T-helper 9 cell (primary cell): ENCODE measurements at regions not wholly inside any gene's neighbourhood (a gene's known extent, or its start where the extent isn't known, plus 50 kb on each side); places are given as distances from the start of the nearest gene placed in this dataset.
"Not testable (repeated sequence)": the region's sequence is repeated elsewhere in the genome, so short reads cannot be mapped to it uniquely, and the experiment has no call there.

ENCODE experiments used
- DNase-seq: peaks from one replicate; pipeline ENCODE4 v3.0.0-alpha.2; 2020

DNA sequence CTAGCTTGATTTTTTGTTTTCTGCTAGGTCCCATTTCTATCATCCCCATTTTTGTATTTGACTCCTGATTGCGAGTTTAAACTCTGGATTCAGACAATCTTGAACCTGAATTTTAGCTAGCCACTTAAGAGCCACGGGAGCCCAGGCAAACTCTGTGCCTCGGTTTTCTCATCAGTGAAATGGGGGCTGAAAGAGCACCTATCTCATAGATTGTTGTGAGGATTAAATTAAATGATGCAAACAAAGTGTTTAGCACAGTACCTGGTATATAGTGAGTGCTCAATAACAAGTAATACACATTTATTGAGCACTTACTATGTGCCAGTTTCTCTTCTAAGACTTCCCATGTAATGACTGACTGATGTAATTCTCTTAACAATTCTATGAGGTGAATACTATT lies 158.1 kb upstream of the POU3F1 start:
- DNase-seq: no peak

DNA sequence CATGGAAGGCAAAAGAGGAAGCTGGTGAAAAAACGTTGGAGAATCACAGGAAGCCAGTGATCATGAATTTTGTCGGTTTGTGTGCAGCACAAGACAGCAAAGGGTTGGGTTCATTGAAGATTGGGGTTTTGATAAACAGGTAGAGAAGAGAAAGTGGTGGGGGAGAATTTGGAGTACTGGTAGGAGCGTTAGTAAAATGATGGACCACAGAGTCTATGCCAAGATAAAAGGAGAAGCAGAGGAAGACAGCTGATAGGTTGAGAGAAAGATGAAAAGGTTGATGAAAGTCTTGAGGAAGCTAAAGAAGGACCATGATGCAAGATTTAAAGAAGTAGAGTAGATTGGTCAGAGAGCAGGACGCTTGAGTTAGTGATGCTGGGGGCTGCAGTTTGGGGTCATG lies 156.8 kb upstream of the POU3F1 start:
- no peak for DNase-seq

DNA sequence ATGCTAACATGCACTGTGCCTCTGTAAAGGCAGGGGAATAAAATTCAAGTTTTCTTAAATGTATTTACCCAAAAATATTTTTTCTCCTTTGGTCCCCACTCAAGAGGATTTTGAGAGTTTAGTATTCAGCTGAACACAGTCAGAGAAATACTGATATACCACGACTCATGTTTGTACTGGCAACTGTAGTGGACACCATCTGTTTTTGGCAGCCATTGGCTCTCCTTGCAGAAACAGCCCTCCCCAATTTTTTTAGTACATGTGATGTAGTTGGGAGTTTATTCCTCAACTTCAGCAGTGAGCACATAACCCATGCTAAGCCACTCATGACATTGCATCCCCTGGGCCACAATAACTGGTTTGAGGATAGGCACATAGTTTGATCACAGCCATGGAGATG lies 154.8 kb upstream of the POU3F1 start:
- DNase-seq: no peak

DNA sequence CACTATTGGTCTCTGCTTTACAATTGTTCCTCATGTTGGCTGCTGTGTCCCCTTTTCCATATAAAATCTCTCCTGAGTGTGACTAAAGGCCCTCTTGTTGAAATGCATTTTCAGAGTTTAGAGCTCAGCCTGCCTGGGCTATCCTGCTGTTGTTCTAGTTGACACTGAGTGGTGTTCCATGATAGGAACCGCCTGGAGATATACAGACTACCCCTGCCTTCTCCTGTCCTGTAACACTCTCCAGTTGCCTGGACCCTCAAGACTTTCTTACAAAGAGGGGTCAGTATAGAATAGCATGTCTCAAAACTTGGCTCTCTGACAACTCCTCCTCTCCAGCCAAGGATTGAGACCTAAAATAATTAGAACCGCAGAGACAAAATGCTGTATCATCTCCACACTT lies 152.0 kb upstream of the POU3F1 start:
- DNase-seq: no peak

DNA sequence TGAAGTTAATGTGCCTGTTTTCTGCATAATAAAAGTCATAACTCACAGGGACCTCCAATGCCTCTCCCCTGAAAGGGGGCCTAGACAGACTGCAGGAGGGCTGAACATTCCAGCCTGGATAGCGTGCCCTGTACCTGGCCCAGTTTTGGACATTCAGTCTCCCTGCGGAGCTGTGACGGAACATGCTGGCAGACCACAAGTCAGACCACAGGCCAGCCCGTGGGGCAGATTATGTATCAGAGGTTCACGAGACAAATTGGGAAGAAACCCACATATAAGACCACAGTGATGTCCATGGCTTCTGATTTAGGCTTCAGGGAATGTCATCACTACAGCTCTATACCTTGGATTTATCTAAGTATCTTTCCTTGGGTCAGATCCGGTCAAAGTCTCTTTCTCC lies 151.5 kb upstream of the POU3F1 start:
- no peak for DNase-seq

DNA sequence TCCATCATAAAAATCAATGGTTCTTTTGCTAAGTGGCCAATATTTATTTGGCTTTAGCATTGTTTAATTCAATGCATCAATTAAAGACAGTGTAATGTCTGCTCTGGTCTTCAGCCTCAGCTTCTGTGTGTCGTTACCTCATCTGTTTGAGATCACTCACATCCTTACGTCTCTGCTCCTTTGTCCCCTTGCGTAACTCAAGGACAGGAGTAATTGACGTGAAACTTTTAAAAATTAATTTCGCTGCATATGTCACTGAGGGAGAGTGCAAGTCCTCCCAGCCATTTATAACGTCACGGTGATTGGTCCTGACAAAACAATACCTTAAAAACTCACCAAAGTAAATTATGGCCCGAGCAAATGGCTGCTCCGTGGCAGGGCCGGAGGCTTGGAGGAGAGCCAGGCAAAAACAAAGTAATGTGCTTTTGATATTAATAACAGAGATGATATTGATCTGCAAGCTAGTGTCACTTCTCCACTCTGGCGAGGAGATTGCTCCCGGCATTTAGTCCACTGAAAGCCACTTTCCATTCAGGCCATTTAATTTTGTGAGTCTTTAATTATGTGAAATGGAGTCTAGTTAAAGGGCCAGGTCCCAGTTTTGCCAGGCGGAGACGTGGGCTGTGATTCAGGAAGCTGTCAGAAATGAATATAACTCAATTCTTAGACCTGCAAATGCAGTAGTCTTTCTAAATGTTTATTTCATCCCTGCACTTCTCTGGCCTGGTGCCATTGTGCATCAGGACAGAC lies 150.9 kb upstream of the POU3F1 start:
- no peak for DNase-seq

DNA sequence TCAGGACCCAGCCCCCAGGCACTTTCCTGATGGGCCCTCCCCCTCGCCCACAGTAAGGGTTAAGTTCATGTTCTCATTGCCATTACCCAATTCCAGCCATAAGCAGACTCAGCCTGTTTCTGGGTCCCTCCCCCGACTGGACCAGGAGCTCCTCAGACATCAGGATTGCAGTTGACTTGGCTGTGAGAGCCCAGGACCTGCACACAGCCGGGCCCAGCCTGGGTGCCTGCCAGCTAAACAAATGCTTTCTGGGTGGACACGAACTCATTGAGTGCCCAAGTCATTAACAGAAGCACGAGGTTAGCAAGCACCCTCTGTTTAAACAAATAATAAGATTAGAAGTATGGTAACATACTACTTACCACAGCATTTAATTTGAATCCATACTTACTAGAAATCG lies 147.9 kb upstream of the POU3F1 start:
- no peak for DNase-seq

DNA sequence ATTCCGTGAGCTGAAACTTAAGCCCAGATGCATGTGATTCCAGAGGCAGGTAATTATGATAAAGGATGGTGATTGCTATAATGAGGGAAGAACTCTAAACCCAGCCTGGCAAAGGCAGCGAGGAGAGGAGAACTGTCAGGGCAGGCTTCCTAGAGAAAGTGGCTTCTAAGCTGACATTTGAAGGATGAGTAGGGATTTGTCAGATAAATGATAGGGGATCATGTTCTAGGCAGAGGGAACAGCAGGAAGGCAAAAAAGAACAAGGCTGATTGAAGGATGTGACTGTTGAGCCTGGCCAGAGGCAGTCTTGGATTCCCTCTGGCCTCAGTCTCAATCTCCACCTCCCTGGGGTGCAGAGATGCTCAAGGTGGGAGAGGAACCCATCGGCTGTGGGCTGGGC lies 146.4 kb upstream of the POU3F1 start:
- no peak for DNase-seq

DNA sequence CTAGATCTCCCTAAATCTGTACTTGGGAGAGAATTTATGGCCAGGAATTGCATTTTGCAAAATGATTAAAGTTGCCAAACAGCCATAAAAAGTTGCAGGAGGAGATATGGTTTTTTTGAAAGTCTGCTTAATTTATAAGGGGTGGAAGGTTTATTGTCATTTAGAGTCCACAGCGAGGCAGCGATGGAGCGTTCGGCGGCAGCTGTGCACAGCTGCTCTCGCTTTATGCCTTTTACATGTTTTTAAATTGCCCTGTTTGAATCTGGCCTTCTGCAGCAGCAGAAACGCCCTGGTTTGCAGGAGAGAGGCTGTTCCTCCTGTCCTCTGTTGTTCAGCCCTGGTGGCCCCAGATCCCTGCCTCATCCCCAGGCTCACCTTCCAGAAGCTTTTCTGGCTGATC lies 144.9 kb upstream of the POU3F1 start:
- no peak for DNase-seq

DNA sequence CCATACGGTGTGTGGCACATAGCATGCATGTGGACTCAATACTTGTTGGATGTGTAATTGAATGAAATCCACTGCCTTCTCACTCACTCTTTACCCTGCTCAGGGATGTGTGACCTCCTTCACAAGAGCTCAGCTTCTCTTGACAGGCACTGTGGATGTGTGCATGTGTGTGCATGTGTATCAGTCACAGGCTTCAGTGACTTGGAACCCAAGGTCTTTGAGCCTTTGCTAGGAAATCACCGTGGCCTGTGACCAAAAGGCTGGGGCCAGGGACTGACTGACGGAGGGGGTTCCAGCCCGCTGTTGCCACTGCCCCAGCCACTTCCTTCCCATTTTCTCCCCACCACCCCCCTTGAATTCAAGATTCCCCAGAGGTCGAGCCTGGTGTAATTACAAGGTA lies 144.4 kb upstream of the POU3F1 start:
- DNase-seq: no peak

DNA sequence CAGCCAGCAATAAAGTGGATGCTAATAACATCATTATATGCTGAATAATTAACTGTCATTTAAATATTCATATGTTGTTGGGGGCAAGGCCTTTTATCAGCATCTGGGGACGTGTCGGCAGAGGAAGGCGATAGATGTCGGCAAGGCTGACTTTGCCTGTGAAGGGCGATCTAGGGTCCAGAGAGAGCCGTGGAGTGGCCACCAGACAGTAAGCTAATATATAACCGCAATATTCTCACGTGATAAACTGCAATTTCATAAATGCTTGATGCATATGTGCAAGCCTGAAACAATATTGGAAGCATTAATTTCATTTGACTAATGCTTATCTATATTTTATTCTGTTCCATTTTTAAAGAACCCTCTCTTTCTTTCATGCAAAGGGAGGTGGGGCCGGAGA lies 141.0 kb upstream of the POU3F1 start:
- no peak for DNase-seq

DNA sequence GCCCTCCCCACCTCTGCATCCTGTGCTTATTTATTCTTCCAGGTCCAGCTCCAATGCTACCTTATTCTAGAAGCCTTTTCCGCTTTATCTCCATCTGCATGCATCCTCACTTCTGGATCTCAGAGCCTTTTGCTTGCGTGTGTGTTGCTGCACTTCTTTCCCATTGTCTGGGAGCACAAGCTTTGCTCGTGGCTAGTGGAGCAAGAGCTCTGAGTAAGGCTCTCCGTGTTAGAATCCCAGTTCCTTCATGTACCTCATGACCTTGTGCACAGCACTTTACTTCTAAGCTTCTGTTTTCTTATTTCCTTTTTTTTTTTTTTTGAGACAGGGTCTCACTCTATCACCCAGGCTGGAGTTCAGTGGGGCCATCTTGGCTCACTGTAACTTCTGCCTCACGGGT lies 140.0 kb upstream of the POU3F1 start:
- no peak for DNase-seq

DNA sequence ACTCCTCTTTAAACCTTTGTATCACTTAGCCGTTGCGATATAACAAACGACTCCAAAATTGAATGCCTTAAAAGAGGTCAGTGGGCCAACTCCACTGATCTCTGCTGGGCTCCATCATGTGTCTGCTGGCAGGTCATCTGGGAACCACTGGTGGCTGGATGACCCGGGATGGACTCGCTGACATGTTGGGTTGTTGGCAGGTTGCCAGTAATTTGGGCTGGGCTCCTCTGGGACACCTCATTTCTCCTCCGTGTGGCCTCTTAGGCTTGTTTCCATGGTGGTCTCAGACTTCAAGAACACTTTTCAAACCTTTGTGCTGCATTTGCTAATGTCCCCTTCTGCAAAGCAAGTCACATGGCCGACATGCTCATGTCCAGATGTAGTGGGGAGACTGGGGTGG lies 139.3 kb upstream of the POU3F1 start:
- no peak for DNase-seq

DNA sequence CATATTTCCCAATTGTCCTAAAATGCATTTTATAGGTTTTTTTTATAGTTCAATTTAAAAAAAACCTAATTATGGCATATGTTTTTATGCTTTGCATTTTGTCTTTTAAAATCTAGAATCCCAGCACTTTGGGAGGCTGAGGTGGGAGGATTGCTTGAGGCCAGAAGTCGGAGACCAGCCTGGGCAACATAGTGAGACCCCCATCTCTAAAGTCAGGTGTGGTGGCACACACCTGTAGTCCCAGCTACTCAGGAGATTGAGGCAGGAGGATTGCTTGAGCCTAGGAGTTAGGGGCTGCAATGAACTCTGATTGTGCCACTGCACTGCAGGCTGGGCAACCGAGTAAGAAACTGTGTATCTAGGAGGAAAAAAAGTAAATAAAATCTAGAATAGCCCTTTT lies 137.2 kb upstream of the POU3F1 start:
- DNase-seq: no peak

DNA sequence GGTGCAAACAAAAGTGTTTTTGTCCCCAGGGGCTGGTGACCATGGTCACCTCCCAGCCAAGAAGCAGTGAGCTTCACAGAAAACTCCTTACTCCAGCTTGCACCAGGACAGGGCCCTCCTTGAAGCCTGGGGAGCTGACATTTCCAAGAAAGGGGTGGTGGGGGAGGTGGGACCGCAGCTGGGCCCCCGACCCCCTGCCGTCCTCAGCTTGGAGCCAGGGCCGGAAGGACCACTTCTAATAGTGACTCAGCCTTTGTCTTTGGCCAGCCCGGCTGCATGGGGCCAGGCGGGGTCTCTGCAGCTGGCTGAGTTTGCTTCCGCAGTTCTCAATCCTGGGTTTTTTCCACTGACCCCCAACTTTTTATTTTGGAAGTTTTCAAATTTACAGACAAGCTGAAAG lies 136.5 kb upstream of the POU3F1 start:
- no peak for DNase-seq

DNA sequence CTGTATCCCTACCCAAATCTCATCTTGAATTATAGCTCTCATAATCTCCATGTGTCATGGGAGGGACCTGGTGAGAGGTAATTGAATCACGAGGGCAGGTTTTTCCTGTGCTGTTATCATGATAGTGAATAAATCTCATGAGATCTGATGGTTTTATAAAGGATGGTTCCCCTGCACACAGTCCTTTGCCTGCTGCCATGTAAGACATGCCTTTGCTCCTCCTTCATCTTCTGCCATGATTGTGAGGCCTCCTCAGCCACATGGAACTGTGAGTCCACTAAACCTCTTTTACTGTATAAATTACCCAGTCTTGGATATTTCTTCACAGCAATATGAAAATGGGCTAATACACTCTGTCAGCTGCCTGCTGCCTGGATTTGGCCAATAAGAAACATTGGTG lies 133.8 kb upstream of the POU3F1 start:
- not testable (repeated sequence) for DNase-seq

DNA sequence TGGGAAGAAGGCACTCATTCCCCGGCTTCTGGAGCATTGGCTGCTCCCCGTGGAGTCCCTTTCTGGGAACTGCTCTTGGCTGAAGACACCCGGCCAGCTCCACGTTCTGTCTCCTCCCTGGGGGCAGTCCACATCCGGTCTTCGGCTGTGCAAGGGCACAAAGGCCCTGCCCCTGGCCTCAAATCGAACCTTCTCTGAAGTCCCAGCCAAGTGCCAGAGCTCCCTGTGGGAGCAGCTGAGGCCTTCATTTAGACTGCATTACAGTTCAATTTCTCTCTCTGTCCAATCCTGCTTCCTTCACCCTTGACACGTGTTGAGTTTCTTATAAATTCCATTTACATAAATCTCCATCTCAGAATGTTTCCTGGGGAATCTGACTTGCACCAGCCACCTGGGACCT lies 132.9 kb upstream of the POU3F1 start:
- no peak for DNase-seq

DNA sequence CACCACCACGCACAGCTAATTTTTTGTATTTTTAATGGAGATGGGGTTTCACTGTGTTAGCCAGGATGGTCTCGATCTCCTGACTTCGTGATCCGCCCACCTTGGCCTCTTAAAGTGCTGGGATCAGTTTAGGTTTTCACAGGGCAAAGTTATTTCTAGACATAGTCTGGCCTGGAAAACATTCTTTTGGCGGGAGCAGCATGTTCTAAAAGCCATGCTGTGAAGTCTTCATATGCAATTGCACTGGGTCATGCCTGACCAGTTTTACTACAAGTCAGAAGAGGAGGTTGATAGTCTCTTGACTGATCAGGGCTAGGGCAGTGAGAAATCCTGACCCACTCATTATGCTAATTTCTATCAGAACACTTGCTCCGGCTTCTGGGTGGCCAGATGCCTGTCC lies 131.6 kb upstream of the POU3F1 start:
- no peak for DNase-seq

DNA sequence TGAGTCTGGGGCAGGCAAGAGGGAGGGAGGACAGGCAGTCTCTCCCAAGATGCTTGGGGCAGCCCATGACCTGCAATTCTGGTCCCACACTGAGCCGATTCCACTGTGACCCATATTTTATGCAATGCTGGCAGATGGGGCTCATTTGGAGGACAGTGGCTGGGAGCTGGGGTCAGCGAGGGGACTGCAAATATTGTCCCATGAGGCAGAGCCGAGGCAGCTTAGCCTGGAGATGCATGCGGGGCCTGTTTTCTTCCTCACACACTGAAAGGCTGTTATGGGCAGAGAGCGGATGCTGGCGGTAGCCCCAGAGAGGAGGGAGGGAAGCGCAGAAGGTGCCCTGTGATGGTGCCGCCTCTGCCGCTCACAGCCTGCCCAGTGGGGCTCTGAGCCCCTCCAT lies 128.5 kb upstream of the POU3F1 start:
- no peak for DNase-seq

DNA sequence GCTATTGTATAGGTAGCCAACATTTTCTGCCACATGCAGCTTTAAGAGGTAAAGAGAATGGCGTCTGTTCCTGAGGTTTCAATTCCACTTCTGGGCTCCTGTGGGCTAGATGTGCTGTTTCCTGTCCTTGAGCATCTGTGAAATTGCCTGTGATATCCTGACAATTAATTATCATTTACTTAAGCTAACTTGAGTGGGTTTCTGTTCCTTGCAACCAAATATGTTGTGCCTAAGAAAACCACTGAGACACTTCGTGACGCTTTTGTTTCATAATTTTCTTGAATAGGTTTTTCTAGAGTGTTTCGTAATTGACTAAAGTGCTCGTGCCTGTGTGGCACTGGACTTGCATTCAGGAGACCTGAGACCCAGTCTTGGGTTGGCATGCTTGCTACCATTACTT lies 127.3 kb upstream of the POU3F1 start:
- DNase-seq: no peak

DNA sequence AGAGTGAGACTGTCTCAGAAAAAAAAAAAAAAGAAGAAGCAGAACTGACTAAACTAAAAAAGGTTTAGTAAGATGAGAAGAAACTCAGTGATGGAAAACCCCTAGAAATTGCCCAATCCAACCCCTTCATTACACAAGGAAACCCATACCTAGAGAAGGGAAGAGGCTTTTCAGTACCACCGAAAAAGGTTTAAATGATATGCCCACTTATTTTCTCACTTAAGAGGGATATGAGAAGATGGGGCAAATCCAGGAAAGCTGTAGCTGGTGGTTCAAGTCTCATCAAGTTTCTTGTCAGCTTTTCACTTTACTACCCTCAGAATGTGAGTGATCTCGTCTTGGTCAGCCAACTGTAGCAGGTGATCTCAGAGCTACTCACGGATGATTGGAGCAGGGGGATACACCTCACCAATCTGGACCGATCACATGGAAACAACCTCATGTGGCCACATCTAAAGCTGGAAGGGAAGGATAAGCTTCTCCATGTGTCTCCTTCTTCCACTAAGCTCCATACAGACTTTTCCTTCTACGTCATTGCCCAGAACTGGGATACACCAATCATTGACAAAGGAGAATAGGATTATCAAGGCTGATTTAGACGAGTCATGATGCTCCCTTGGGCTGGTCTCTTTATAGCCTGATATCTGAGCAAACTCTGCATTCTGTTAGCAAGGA lies 126.7 kb upstream of the POU3F1 start:
- DNase-seq: no peak

DNA sequence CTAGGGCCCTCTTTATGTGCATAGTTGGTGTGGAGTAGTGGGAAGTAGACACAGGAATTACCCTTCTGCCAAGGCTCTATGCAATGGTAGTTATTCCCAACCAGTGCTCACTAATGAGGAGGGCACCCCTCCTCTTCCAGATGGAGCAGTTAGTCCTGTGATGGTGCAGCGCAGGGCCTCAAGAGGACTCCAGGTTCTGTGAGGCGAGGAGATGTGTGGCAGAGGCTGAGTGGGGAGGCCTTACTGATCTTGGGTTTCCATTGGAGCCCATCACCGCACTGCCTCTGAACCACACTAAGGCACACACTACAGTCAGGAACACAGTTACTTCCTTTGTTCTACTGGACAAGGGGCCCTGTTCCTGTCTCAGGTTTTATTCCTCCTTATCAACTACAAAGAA lies 122.5 kb upstream of the POU3F1 start:
- no peak for DNase-seq

DNA sequence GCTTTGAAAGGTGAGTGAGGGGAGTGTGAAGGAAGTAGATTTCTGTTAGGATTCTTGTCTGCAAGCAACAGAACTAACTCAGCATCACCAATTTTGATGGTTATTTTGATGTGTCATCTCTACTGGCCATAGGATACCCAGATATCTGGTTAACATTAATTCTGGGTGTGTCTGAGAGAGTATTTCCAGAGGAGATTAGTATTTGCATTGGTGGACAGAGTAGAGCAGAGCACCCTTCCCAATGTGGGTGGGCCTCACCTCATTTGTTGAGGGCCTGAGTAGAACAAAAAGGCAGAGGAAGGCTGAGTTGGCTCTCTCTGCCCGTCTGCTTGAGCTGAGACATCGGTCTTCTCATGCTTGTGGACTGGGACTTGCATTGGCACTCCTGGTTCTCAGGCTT lies 121.8 kb upstream of the POU3F1 start:
- DNase-seq: no peak

DNA sequence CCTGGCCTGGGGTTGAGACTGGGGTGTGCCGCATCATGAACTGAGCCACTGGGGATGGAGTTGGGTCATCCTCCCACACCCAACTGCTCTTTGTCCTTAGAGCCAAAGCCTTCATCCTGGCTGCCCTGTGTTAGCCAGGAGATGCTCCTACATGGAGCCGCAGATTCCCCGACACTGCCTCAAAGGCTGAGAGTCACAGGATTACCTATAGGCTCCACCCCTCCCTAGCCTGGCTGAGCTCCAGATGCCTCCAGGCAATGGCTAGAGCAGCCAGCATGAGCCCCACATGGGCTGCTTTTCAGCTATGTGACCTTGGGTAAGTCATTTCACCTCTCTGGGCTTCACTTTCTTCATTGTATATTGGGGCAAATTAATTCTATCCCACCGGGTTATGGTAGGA lies 119.9 kb upstream of the POU3F1 start:
- DNase-seq: no peak
